Suprapubic skin (tissue), 3 donors: ENCODE measurements at regions not wholly inside any gene's neighbourhood (a gene's known extent, or its start where the extent isn't known, plus 50 kb on each side); places are given as distances from the start of the nearest gene placed in this dataset.

Source experiments
- CTCF ChIP-seq, 2 donors: fragments of 200-600 bp in 1 of 2; fragments of 450-650 bp in 1 of 2; sonication (generic) in 1 of 2; IDR thresholded peaks; one replicate each; pipeline ENCODE4 v1.5.1; 2016 to 2019; ENCODE audit warnings: antibody characterized with exemption in 2 of 2, mild to moderate bottlenecking in 1 of 2, moderate library complexity in 1 of 2
- POLR2AphosphoS5 ChIP-seq, 3 donors: sonication (generic); formaldehyde crosslinking; IDR thresholded peaks; one replicate each; pipeline ENCODE4 v1.6.1; 2017; ENCODE audit warnings: antibody characterized with exemption in 3 of 3

DNA sequence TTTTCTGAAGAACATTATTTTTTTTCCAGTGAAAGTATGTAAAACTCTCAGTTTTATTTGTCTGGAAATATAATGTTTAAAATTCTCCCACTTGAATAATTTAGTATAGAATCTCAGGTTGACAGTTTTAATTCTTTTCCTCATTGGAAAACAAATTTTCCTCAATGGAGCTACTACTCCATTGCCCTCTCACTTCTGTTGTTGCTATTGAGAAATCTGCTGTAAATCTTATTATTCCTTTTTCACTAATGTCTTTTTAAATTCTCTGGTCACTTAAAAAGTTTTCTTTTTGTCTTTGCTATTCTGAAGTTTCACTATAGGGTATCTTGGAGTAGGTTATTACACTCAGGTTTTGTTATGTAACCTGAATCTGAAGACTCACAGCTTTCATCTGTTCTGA, 216.1 kb upstream of the PMFBP1 start:
- no peak for TF ChIP-seq CTCF (IDR thresholded peaks at IDR 0.05)
- no peak for TF ChIP-seq POLR2AphosphoS5 (IDR thresholded peaks at IDR 0.05)
